HG02759 (cell line): ENCODE measurements at regions not wholly inside any gene's neighbourhood (a gene's known extent, or its start where the extent isn't known, plus 50 kb on each side); places are given as distances from the start of the nearest gene placed in this dataset.
"Not testable (repeated sequence)": the region's sequence is repeated elsewhere in the genome, so short reads cannot be mapped to it uniquely, and the experiment has no call there.

Source experiments
- ATAC-seq: cut with Tn5 transposase; IDR thresholded peaks from one replicate; pipeline ENCODE4 v1.9.1; 2021; ENCODE audit warnings: mild to moderate bottlenecking, moderate library complexity; ENCODE audit not compliant: unreplicated experiment

DNA sequence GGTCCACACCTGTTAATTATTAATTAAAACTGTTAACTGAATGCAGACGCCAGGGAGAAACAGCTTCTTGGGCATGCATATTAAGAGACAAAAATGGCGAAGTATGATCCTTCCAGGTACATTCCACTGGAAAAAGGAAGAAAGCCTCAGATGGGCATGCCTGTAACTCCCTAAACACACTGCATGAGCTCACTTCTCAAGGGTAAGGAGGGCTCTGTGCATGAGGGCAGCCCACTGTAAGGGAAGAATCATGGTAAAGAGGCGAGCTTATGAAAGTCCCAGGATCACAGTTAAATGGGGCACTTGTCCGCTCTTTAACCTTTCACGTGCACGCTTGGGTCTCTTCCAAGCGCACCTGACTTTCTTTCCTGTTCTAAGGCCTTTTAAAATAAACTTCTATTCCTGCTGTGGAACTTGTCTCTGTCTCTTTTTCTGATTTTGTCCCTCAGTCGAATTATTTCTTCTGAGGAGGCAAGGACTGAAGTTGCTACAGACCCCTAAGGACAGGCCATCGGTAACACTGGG is 321.7 kb downstream of the PPP1R2C start:
- ATAC-seq = no peak

GRCh38 chrX:42450228-42450627 is 327.7 kb downstream of the PPP1R2C start:
- ATAC-seq = no peak

- peak; percentile 65 for ATAC-seq
These were observed 334.7 kb downstream of the PPP1R2C start for GRCh38 chrX:42443267-42443666.

DNA sequence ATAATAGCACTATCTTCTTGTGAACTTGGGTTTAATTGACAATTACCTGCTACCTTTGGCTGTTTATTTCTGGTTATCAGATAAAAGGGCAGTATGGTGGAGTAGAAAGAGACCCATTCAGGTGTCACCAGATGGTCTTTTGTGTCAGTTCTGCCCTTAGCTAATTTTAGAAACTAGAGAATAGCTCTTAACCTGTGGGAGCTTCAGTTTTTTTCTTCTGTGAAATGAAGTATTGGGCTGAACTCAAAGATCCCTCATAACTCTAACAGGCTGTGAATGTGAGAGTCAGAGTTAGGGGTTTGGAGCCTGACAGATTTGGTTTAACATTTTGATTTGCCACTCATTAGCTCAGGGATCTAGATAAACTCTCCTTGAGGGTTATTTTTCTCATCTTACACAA is 335.2 kb downstream of the PPP1R2C start:
- no peak for ATAC-seq

GRCh38 chrX:42437211-42437610 is 340.8 kb downstream of the PPP1R2C start:
- ATAC-seq = no peak

DNA sequence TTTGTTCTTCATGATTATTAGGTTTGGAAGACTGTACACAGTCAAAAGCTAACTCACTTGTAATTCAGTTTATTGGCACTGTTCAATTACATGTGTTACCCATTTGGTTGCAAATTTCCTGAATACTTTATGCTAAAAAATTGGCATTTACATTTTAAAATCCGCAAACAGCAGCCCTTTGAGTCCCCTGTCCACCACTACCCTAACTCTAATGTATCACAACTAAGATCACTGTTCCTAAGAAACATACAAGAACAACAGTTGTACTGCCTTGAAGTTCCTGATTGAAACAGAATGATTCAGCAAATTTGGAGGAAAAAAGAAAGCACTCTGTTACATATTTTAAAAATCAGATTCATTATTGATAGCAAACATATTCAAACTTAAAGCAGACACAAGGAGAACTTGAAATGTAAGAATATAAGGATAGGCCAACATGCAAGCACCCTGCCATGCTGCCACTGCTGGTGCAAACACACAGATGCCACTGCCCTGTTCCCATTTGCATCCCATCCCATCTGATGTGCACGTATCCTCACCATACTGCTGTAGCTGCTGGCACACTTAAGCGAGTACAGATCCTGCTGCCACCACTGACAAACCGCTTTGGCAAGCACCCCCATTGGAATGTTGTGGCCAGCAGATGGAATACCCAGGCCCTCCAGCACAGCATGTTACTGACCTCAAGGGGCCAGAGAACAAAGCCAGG is 343.4 kb downstream of the PPP1R2C start:
- ATAC-seq = no peak

DNA sequence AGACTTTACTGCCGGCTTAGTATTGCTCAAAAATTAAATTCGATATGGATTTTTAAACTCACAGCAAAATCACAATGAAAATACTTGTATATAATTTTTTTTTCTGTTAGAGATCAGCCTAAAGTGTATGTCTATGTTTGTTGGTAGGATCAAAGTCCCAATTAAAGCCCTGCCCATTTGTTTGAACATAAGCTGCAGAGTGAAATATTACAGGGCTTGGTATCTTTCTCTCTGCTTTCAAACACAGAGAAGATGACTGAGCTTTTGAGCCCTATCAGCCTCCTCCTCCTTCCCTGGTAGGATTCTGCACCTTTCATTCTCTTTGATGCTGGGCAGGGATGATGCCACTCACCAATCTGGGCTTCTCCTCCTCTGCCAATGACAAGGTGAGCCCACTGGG is 345.4 kb downstream of the PPP1R2C start:
- ATAC-seq = no peak

DNA sequence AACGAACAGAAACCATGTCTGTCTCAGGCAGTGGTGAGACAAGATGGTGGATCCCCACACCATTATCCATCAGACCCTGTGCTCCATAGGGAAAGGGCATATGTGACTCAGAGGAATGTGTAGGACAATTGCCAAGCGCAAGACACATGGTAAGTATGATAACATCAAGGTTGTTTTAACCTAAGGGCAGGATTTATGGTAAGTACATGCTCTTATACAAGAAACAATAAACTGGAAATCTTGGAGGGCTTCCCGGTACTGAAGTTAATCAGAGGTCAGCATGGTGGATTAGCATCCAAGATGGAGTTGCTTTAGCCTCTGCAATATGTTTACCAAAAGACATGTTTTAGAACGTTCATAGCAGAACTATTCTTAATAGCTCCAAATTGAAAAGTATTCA is 355.0 kb downstream of the PPP1R2C start:
- ATAC-seq = no peak

GRCh38 chrX:42420426-42420825 is 357.5 kb downstream of the PPP1R2C start:
- no peak for ATAC-seq

DNA sequence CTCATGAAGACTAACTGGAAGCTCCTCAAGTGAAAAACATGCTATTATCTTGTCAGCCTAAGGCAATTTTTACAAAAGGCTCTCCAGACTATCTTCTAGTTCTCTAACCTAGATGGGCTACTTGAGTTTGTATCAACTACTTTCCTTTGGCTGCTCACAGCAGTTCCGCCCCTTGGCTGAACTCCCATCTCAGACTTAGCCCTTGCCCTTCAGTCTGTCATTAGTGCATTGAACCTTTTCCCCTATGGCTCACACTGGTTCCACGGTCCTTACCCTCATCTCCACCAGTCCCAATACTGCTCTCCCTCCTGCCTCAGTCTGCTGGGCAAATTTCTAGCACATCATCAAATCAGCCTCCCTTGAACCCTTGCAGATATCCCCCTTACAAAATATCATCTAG is 362.3 kb downstream of the PPP1R2C start:
- no peak for ATAC-seq

DNA sequence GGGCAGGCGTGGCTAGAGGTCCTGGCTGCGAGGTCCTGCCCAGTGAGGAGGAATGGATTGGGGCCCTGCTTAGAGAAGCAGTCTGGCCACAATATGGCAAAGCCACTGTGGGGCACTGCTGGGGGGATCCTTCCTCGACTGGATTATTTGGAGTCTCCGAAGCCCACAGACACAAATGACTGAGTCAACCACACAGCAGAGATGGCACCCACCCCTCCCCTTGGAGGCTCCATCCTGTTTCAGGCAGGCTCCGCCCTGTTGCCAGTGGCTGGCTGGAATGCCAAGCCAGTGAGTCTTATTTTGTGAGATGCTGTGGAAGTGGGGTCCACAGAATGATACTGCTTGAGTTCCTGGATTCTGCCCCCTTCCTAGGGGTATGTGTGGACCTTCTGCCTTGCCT is 363.9 kb downstream of the PPP1R2C start:
- no peak for ATAC-seq

DNA sequence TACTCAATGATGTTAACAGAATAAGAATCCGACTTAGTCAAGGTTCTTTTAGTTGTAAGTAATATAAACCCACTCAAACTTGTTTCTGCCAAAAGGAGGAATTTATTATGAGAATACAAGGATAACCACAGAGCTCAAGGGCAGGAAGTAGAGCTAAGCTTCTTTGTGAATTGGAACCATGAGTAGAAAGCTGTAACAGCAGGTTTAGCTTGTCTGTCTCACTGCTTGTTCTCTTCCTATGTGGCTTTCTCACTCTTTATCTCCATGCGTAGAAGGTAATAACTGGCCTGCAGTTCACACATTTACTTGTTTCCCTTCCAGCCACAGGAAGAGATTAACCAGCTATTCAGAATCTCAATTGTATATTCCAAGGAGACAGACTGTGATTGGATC is 378.3 kb downstream of the PPP1R2C start:
- no peak for ATAC-seq

GRCh38 chrX:42398967-42399631 is 378.9 kb downstream of the PPP1R2C start:
- no peak for ATAC-seq

DNA sequence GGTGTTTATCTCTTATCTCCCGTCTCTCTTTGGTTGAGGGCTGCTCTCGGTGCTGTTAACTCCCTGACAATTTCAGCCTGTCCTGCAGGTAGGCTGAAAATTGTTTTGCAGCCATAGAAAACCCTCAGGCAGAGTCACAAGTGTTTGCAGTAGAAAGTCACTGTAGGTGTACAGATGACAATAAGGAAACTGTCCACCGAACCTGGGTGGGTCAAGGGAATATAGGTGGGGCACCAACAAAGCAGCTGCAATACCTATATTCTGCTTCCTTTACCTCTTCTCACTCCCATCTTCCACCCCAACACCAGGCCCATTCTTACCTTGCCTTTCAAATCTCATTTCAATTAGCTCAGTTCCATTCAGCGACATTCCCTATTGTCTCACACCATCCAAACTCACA is 381.8 kb downstream of the PPP1R2C start:
- no peak for ATAC-seq

DNA sequence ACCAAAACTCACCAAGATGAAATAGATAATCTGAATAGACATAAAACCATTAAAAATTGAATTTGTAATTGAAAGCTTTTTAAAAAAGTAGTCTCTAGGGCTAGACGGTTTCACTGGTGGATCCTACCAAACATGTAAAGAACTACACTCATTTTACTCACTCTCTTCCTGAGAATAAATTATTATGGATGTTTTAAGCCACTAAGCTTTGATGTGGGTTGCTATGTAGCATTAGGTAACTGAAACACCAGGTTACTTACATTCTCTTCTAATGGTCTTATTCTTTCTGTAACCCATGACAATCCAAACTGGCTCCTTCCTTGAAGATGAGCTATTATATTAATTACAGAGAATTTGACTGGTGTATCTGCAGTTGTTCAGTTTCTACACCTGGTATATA is 385.1 kb downstream of the PPP1R2C start:
- ATAC-seq = no peak

DNA sequence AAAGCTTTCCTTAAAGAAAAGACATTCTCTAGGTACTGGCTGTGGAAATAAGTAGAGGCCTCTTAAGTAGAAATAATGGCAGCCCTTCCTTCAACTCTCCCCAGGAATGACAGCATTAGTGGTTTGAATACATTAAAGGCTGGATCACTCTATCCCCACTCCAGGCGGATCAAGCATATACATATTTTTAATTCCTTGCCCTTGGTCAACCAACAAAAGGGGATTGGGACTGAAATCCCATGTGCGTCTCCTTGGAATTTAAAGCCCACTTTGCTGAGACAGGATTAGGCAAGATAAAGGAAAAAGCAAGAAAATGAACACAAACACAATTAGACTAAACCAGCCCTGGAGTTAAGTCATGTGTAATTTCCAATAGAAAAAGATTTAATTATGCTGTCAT is 391.3 kb downstream of the PPP1R2C start:
- ATAC-seq = no peak

GRCh38 chrX:42385730-42386129 is 392.2 kb downstream of the PPP1R2C start:
- ATAC-seq = no peak

DNA sequence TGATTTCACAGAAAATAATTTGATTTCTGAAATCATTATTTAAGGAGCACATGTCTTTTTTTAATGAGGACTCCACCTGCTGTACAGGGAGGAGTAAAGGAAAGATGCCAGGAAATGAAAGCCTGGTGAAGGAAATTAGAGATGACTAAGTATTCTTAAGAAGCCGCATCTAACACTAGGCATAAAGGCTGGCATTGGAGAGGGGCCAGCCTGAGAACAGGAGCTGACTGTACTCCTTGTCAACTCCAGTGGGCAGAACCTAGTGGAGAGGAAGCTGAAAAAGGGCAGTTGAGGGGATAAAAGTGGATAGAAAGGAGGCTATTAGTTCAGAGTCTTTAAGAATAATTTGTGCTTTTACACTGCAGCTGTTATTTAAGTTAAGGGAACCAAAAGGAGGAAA is 393.0 kb downstream of the PPP1R2C start:
- no peak for ATAC-seq

DNA sequence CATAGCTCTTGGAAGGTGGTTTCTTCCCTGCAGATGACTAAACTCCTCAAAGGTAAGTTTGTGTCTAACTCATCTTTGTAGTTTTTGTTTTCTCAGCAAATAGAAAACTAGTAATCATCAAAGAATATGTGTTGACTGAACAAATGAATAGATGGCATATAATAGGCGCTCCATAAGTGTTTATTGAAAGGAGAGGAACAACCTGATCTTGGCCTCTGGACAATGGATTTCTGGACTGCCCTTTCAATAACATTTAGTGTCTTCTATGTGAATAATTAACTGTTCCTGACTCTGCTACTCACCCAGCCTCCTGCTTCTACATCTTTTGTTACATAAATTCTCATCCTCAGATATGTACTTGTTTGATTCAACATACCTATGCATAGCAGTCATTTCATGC is 399.1 kb downstream of the PPP1R2C start:
- no peak for ATAC-seq

DNA sequence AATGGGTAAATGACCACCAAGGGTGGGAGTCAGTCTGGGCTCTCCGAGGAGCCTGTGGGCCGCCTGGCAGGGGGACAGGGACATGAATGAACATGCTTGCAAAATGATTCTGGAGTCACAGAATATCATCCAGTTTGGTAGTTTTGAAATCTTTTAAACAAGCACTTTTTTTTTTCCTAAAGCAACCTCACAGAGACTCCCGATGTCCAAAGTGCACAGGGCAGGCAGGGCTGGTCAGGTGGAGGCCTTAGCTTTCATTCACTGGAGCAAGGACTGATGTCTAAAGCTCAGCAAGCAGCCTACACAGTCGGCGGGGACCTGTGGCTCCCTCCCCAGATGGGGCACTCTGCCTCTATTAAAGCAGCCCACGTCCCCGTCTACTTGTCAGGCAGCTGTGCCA is 402.9 kb downstream of the PPP1R2C start:
- ATAC-seq = no peak

GRCh38 chrX:42366181-42366580 is 411.8 kb downstream of the PPP1R2C start:
- no peak for ATAC-seq

- ATAC-seq = no peak
These were observed 415.7 kb downstream of the PPP1R2C start for GRCh38 chrX:42362219-42362618.

- not testable (repeated sequence) for ATAC-seq
These were observed 419.6 kb upstream of the CASK start for GRCh38 chrX:42342981-42343380.
